Progenitor cell of endocrine pancreas (in vitro differentiated cells): ENCODE measurements at regions not wholly inside any gene's neighbourhood (a gene's known extent, or its start where the extent isn't known, plus 50 kb on each side); places are given as distances from the start of the nearest gene placed in this dataset.

Experiments
- DNase-seq: peaks from one replicate; pipeline ENCODE4 v3.0.0; 2021; ENCODE audit warnings: low spot score; ENCODE audit not compliant: unreplicated experiment
- H3K27ac Mint-ChIP-seq: 2 replicates; pipeline ENCODE4 v1.8.0; 2021; ENCODE audit warnings: mild to moderate bottlenecking, moderate library complexity, mixed read lengths
- H3K27me3 Mint-ChIP-seq: 2 replicates; pipeline ENCODE4 v1.8.0; 2021; ENCODE audit warnings: mixed read lengths
- H3K36me3 Mint-ChIP-seq: 2 replicates; pipeline ENCODE4 v1.8.0; 2022; ENCODE audit warnings: mixed read lengths; ENCODE audit not compliant: insufficient read depth
- H3K4me1 Mint-ChIP-seq: 2 replicates; pipeline ENCODE4 v1.8.0; 2021; ENCODE audit warnings: low read depth, mixed read lengths
- H3K4me3 Mint-ChIP-seq: 2 replicates; pipeline ENCODE4 v1.8.0; 2021; ENCODE audit warnings: low read depth, mild to moderate bottlenecking, moderate library complexity, mixed read lengths
- H3K9me3 Mint-ChIP-seq: 2 replicates; pipeline ENCODE4 v1.8.0; 2021; ENCODE audit warnings: low read depth, mixed read lengths
- TF ChIP-seq, protein P1 (sequence below): fragments of 200-600 bp; sonication (generic); IDR thresholded peaks from one replicate; pipeline ENCODE4 v1.5.0; 2021; ENCODE audit warnings: antibody characterized with exemption, mild to moderate bottlenecking; ENCODE audit not compliant: unreplicated experiment

DNA sequence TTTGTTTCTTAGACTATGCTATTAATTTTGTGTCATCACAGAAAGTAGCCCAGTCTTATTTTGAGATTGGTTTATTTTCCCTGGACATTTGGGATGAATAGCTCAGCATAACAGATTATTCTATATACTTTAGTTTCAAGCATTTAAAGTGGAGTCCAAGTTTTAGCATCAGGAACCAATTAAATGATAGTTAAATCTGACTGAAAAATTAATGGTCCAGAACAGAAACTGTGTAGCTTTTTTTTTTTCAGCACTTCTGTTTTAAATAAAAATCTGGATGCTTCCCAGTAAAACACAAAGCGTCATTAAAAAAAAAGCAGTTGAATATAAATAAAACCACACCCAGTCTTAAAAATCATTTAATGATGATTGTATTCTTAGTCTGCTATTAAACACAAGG lies 59.4 kb upstream of the PITX2 start:
- no peak for DNase-seq
- H3K4me3 Mint-ChIP-seq, result no peak overlapping the region
- H3K4me1 Mint-ChIP-seq, result peaks cover 6% of the 10 kb centered on the region
- H3K36me3 Mint-ChIP-seq, result no peaks in the 10 kb centered on the region
- TF ChIP-seq, protein P1, sequence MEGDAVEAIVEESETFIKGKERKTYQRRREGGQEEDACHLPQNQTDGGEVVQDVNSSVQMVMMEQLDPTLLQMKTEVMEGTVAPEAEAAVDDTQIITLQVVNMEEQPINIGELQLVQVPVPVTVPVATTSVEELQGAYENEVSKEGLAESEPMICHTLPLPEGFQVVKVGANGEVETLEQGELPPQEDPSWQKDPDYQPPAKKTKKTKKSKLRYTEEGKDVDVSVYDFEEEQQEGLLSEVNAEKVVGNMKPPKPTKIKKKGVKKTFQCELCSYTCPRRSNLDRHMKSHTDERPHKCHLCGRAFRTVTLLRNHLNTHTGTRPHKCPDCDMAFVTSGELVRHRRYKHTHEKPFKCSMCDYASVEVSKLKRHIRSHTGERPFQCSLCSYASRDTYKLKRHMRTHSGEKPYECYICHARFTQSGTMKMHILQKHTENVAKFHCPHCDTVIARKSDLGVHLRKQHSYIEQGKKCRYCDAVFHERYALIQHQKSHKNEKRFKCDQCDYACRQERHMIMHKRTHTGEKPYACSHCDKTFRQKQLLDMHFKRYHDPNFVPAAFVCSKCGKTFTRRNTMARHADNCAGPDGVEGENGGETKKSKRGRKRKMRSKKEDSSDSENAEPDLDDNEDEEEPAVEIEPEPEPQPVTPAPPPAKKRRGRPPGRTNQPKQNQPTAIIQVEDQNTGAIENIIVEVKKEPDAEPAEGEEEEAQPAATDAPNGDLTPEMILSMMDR, result no peak
- no peaks in the 10 kb centered on the region for H3K9me3 Mint-ChIP-seq
- peaks cover 14% of the 10 kb centered on the region for H3K27me3 Mint-ChIP-seq
- no peak overlapping the region for H3K27ac Mint-ChIP-seq

DNA sequence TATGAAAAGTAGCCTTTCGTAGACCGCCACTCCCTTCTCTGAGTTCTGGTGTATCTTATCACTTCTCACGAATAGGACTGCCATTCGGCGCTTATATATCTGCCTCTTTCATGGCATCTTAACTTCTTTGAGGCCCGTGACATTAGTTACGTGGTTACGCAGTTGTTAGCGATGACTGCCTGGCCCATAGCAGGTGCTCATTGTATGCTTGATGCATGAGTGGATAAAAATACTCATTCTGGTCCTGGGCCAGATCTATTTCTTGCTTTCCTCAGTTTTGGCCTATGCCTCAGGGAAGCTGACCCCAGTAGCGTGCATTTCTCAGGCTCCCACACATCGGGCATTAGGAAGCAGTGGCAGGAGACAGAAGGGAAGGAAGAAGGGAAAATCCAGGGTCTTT lies 60.7 kb upstream of the PITX2 start:
- Mint-ChIP-seq H3K4me3 (no peak overlapping the region), H3K27me3 (peaks cover 4% of the 10 kb centered on the region), H3K27ac (no peak overlapping the region), H3K4me1 (peaks cover 6% of the 10 kb centered on the region), H3K36me3 (no peaks in the 10 kb centered on the region), H3K9me3 (no peaks in the 10 kb centered on the region)
- no peak for DNase-seq
- TF ChIP-seq, protein P1, result no peak

DNA sequence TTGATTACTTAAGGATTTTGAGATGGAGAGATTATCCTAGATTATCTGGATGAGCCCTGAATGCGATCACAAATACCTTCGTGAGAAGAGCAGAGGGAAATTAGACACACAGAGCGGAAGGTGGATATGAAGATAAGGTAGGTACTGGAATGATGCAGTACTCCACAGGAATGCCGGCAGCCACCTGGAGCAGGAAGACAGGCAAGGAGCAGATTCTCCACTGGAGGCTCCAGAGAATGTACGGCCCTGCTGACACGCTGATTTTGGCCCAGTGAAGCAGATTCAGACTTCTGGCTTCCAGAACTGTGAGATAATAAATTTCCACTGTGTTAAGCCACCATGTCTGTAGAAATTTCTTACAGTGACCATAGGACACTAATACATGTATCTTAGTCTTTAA lies 79.4 kb upstream of the PITX2 start:
- Mint-ChIP-seq H3K4me3 (no peak overlapping the region), H3K9me3 (peaks cover 15% of the 10 kb centered on the region), H3K4me1 (peaks cover 6% of the 10 kb centered on the region), H3K27ac (no peak overlapping the region), H3K27me3 (no peaks in the 10 kb centered on the region), H3K36me3 (no peaks in the 10 kb centered on the region)
- TF ChIP-seq, protein P1, result no peak
- DNase-seq, result no peak

DNA sequence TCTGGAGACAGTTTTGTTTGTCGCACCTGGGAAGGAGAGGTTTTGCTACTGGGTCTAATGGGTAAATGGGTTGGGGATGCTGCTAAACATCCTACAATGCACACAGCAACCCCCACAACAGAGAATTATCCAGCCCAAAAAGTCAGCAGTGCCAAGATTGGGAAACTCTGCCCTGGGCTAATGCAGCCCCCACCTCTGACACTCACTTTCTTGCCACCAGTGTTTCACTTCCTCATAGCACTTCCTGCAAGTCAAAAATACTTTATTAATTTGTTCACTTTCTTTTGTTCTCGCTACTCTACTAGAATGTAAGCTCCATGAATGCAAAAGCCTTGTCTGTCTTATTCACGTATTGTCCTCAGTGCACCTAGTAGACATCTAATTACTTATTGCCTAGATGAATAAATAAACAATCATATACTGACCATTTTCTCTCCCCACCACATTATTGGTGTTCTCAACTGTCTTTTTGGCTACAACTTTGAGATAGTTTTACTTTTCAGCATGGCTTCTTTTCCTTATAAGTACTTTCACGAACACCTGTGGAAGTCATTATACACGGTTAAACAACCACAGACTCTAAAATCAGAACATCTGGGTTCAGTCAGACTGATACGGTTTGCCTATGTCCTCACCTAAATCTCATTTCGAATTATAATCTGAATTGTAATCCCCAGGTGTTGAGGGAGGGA lies 82.0 kb upstream of the PITX2 start:
- H3K9me3 Mint-ChIP-seq, result peaks cover 3% of the 10 kb centered on the region
- DNase-seq, result no peak
- no peaks in the 10 kb centered on the region for H3K36me3 Mint-ChIP-seq
- H3K4me3 Mint-ChIP-seq, result no peak overlapping the region
- H3K4me1 Mint-ChIP-seq, result peaks cover 6% of the 10 kb centered on the region
- H3K27ac Mint-ChIP-seq, result no peak overlapping the region
- no peaks in the 10 kb centered on the region for H3K27me3 Mint-ChIP-seq
- TF ChIP-seq, protein P1, result no peak

DNA sequence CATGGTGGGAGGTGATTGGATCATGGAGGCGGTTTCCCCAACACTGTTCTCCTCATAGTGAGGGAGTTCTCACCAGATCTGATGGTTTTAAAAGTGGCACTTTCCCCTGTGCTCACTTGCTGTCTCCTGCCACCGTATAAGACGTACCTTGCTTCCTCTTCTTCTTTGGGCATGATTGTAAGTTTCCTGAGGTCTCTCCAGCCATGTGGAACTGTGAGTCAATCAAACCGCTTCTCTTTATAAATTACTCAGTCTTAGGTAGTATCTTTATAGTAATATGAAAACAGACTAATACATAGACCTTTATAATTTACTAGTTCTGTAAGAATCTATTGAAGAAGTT lies 82.5 kb upstream of the PITX2 start:
- TF ChIP-seq, protein P1, result no peak
- no peaks in the 10 kb centered on the region for H3K36me3 Mint-ChIP-seq
- no peak overlapping the region for H3K27ac Mint-ChIP-seq
- H3K9me3 Mint-ChIP-seq, result no peaks in the 10 kb centered on the region
- no peak for DNase-seq
- no peaks in the 10 kb centered on the region for H3K27me3 Mint-ChIP-seq
- H3K4me1 Mint-ChIP-seq, result peaks cover 3% of the 10 kb centered on the region
- no peak overlapping the region for H3K4me3 Mint-ChIP-seq
